Astrocyte of the cerebellum (primary cell): ENCODE measurements at regions not wholly inside any gene's neighbourhood (a gene's known extent, or its start where the extent isn't known, plus 50 kb on each side); places are given as distances from the start of the nearest gene placed in this dataset.

Source experiments
- DNase-seq: peaks from one replicate; pipeline ENCODE4 v3.0.0-alpha.2; 2011; ENCODE audit warnings: low read depth
- H3K4me3 ChIP-seq: 2 replicates; pipeline ENCODE4 v1.5.1; 2011; ENCODE audit warnings: mild to moderate bottlenecking, low read depth, low read length, moderate library complexity
- in situ Hi-C: cut with HindIII; loops from 2 replicates; pipeline ENCODE4 v1.10.0; 2017; ENCODE audit warnings: low sequenced_read_pairs
- TF ChIP-seq, protein P1 (sequence below): IDR thresholded peaks from 2 replicates; pipeline ENCODE4 v1.5.1; 2012; ENCODE audit warnings: low read length, low read depth, moderate library complexity, mild to moderate bottlenecking; ENCODE audit errors: missing control alignments

DNA sequence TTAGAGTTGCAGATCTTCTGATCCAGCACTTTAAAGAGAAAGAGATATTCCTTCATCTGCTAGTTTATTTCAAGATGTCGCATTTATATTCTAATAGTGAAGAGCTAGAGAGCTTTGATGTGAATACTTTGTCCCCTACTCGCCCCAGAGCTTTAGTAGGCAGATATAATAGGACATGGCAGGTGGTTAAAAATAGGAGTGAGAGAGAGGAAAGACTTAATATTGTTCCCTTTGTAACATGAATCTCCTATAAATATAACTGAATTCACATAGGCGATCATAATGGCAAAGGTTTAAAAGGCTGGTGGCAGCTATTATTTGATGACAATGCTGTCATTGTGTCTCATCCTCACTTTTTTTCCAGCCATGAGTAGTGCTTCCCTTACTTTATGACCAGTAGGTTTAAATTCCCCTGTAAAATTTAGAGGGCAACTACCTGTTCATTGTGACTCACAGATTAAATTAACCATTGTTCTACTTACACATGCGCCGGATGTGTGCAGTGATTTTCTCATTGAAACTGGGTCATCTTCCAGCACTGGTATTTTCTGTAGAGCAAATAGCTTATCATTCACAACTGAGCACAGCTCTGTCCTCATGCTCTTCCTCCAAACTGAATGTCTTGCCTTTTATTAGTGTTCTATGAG lies 906.7 kb upstream of the CELF2 start:
- H3K4me3 ChIP-seq = no peak overlapping the region
- TF ChIP-seq, protein P1, sequence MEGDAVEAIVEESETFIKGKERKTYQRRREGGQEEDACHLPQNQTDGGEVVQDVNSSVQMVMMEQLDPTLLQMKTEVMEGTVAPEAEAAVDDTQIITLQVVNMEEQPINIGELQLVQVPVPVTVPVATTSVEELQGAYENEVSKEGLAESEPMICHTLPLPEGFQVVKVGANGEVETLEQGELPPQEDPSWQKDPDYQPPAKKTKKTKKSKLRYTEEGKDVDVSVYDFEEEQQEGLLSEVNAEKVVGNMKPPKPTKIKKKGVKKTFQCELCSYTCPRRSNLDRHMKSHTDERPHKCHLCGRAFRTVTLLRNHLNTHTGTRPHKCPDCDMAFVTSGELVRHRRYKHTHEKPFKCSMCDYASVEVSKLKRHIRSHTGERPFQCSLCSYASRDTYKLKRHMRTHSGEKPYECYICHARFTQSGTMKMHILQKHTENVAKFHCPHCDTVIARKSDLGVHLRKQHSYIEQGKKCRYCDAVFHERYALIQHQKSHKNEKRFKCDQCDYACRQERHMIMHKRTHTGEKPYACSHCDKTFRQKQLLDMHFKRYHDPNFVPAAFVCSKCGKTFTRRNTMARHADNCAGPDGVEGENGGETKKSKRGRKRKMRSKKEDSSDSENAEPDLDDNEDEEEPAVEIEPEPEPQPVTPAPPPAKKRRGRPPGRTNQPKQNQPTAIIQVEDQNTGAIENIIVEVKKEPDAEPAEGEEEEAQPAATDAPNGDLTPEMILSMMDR = no peak
- DNase-seq = no peak
- in situ Hi-C loops = no loop called here

DNA sequence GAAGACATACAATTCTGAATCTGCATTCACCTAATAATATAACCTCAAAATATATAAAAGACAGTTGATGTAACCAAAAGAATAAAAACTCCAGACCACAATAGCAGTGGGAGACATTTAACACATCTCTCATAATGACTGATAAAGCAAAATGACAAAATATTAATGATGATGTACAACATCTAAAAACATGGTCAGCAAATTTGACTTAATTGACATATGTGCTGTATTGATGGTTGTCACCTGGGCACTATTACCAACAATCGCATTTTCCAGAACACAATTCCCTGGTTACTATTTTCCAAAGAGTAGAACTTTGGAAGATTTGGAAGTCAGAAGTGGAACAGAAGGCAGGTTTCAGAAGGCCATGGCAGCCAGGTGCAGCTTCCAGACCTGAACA lies 899.5 kb upstream of the CELF2 start:
- DNase-seq = no peak

DNA sequence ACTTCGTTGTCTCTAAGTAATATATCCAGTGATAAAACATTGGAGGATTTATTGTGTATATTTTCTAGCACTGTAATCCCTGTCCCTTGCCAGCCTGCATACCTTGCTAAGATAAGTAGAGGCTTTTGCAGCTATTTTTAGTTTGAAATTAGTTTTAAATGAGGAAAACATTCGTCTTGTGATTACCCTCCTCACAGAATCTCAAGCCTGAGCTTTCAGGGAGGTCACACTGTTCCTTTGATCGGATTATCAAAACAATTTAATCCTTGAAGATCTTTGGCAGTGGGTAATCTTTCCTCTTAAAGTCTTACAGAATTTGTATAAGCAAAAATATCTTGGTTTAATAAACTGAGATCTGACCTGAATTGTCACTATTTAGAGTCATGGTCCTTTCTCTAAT lies 897.0 kb upstream of the CELF2 start:
- H3K4me3 ChIP-seq = no peak overlapping the region
- in situ Hi-C loops = no loop called here
- TF ChIP-seq, protein P1 = no peak
- no peak for DNase-seq

More for the DNA sequence above, 899.5 kb upstream of the CELF2 start:
- TF ChIP-seq, protein P1 = no peak
- H3K4me3 ChIP-seq = no peak overlapping the region
- in situ Hi-C loops = no loop called here

DNA sequence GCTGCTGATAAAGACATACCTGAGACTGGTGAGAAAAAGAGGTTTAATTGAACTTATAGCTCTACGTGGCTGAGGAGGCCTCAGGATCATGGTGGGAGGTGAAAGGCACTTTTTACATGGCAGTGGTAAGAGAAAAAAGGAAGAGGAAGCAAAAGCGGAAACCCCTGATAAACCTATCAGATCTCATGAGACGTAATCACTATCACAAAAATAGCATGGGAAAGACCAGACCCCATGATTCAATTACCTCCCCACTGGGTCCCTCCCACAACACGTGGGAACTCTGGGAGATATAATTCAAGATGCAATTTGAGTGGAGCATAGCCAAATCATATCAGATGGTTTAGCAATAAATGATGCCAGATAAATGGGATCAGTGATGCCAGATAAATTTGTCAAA lies 892.0 kb upstream of the CELF2 start:
- no peak for DNase-seq
- TF ChIP-seq, protein P1 = no peak
- no peak overlapping the region for H3K4me3 ChIP-seq
- in situ Hi-C loops = no loop called here

DNA sequence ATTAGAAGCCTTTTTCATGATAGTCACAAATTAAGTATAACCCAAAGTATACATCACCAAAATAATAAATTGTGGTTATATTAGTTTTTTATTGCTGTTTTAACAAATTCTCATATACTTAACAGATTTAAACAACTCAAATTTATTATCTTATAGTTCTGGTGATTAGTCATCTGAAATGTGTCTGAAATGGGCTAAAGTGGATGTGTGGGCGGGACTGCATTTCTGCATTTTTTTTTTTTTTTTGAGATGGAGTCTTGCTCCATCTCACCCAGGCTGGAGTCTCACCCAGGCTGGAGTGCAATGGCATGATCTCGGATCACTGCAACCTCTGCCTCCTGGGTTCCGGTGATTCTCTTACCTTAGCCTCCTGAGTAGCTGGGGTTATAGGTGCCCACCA lies 891.5 kb upstream of the CELF2 start:
- DNase-seq = no peak
- TF ChIP-seq, protein P1 = no peak
- no peak overlapping the region for H3K4me3 ChIP-seq
- in situ Hi-C loops = no loop called here

DNA sequence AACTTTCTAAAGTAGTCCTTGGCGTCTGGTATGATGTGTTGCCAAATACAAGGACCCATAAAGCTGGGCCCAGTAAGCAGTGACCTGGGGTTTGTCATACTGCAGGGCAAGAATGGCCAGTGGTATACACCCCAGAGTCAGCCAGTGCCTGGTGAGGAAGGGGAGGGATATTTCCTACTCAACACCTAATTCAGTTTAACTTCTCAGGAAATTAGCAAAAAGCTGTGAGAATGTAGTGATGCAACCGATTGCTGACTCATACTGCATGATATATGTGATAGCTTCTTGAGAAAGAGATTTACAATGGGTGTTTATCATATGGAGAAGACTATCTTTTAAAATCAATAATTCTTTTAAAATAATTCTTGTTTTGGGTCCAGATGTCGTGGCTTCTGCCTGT lies 889.3 kb upstream of the CELF2 start:
- TF ChIP-seq, protein P1 = no peak
- in situ Hi-C loops = no loop called here
- no peak for DNase-seq
- H3K4me3 ChIP-seq = no peak overlapping the region
